NB4 (cell line): ENCODE measurements at regions not wholly inside any gene's neighbourhood (a gene's known extent, or its start where the extent isn't known, plus 50 kb on each side); places are given as distances from the start of the nearest gene placed in this dataset.

ENCODE experiments used
- CTCF ChIP-seq: IDR thresholded peaks from one replicate; pipeline ENCODE4 v1.5.1; 2012; ENCODE audit warnings: low read depth, low read length
- MYC ChIP-seq: IDR thresholded peaks from 2 replicates; pipeline ENCODE4 v1.6.1; 2011; ENCODE audit warnings: low read depth, low read length
- POLR2A ChIP-seq: IDR thresholded peaks from 2 replicates; pipeline ENCODE4 v1.6.1; 2011; ENCODE audit warnings: mild to moderate bottlenecking; ENCODE audit not compliant: insufficient read length; ENCODE audit errors: extremely low read depth

DNA sequence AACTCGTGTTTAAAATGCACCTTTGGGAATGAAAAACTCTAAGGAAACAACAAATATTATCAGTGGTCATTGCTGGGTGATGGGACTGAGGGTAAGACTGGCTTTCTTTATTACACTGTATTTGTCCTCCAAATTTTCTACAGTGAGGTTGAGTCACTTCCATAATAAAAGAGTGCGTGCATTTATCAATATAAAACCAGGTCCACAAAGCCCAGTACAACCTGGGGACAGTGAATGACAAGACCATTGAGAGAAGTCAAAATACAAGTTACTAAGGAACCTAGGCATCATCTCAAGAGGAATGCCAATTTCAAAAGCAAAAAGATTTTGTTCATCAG is 76.4 kb downstream of the MAGED4 start:
- TF ChIP-seq CTCF: no peak
- TF ChIP-seq MYC: no peak
- TF ChIP-seq POLR2A: no peak
